Urinary bladder (tissue), 3 donors: ENCODE measurements at regions not wholly inside any gene's neighbourhood (a gene's known extent, or its start where the extent isn't known, plus 50 kb on each side); places are given as distances from the start of the nearest gene placed in this dataset.

Experiments used
- DNase-seq: peaks from one replicate; pipeline ENCODE4 v3.0.0-alpha.2; 2015; ENCODE audit errors: extremely low spot score
- H3K27ac ChIP-seq: one replicate; pipeline ENCODE4 v1.5.1; 2013; ENCODE audit warnings: low read depth, mild to moderate bottlenecking, moderate library complexity
- H3K36me3 ChIP-seq: one replicate; pipeline ENCODE4 v1.6.1; 2013; ENCODE audit warnings: mild to moderate bottlenecking, moderate library complexity; ENCODE audit not compliant: insufficient read depth
- H3K4me1 ChIP-seq: one replicate; pipeline ENCODE4 v1.6.1; 2013; ENCODE audit warnings: mild to moderate bottlenecking, moderate library complexity; ENCODE audit not compliant: insufficient read depth
- H3K4me3 ChIP-seq: one replicate; pipeline ENCODE4 v1.5.1; 2013; ENCODE audit warnings: low read depth, low read length
- WGBS: extraction: QIAGEN DNeasy Blood & Tissue Kit; methylation state at CpG from one replicate; pipeline ENCODE4 v1.1.7; 2013; 5-methylcytosine and 5-hydroxymethylcytosine counted together
- donor health status: healthy with polysubstance abuse.
- donor health status: healthy.

DNA sequence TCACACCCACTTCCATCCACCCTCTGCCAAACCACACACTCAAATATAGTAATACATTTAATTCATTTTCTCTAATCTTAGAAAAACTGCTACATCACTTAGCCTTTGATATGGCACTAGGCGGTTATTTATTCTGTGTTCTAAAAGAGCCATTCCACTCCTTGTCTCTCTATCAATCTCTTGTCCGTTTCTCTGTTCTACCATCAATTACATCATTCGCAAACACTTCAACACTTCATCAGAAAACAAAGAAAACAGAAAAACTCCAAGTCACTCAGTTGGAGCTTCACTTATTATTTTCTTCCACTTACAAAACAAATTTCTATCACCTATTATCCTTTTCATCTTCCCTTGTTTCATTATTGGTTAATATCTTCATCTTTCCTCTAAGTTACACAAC is 1523.0 kb downstream of the KCNT2 start:
- 91% methylated on average over 3 of the region's 3 CpGs for WGBS
- no peak for DNase-seq
- no peak overlapping the region for H3K27ac ChIP-seq
- H3K4me1 ChIP-seq, result no peaks in the 10 kb centered on the region
- H3K36me3 ChIP-seq, result no peaks in the 10 kb centered on the region
- H3K4me3 ChIP-seq, result no peak overlapping the region

DNA sequence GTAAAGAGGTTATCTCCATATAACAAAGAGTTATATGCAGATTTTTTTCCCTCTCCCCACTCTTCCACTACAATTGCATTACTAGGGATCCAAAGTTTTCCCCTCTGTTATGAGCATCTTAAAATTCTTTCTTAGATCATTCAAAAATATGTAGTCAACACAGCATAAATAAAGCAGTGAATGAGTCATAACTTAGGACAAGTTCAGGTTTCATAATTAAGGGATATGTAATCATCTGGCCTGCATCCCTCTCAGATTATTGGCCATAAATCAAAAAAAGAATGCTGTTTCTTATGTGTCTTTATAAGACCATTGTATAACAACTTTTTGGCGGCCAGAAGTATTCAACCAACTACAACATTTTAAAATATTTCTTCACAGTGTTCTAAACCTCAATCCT is 1526.1 kb downstream of the KCNT2 start:
- Histone ChIP-seq H3K4me1 (no peaks in the 10 kb centered on the region), H3K4me3 (no peak overlapping the region), H3K27ac (no peak overlapping the region), H3K36me3 (no peaks in the 10 kb centered on the region)
- DNase-seq, result no peak
- WGBS, result 48% methylated on average over 1 of the region's 1 CpG

DNA sequence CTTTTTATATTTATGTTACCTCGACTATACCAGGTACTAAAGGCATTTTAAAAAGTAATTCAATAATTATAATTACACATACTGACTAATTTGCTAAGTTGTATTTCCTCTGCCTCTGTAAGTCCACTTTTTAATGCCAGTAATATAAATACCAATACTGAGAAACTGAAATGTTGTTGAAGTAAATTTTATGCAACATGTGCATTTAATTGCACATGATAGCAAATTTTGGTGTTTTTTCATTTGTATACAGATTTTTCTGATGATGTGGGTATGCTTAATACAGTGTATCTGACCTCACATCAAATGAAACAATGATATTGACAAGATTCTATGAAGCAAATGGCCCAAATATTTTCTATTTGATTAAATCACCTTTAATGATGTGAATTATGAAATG is 1531.6 kb downstream of the KCNT2 start:
- no peak for DNase-seq
- Histone ChIP-seq H3K4me1 (no peaks in the 10 kb centered on the region), H3K4me3 (no peak overlapping the region), H3K27ac (no peak overlapping the region), H3K36me3 (no peaks in the 10 kb centered on the region)
- 87% methylated on average over 1 of the region's 1 CpG for WGBS

DNA sequence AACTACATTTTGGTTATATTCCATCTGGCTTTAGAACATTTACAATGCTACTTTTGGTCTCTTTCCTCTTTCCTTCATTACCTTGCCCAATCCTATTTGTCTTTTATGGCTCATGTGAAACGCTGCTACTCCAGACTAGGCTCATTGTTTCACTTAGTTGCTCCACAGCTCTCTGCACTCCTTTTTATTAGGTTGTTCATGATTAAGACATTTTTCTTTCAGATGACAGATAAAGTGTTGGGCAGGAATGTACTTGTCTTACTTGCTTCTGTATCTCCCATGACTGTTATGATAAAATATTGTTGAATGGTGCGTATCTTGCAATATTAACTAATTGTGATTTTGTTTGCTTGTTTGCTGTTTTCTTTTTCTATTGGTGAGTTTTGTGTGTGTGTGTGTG is 1532.3 kb downstream of the KCNT2 start:
- Histone ChIP-seq H3K27ac (no peak overlapping the region), H3K36me3 (no peaks in the 10 kb centered on the region), H3K4me1 (no peaks in the 10 kb centered on the region), H3K4me3 (no peak overlapping the region)
- no peak for DNase-seq
- 82% methylated on average over 2 of the region's 2 CpGs for whole genome bisulfite sequencing

DNA sequence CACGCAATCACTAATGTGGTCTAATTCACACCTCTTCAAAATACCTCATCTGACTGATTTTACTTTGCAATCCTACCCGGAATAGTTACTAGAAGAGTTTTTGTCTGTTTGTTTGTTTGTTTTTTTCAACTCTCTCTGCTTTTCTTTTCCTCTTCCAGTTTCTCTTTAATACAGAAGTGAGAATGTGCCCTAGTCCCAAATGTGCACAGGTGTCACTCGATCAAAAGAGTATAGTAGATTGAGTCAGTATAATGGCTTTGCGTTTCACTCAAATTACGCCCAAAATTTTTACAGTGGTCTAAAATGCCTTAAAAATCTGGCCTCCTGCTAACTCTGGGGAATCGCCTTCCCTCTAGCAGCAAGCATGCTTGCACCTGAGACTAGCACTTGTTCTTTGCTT is 1536.8 kb downstream of the KCNT2 start:
- DNase-seq, result no peak
- Histone ChIP-seq H3K27ac (no peak overlapping the region), H3K36me3 (no peaks in the 10 kb centered on the region), H3K4me1 (no peaks in the 10 kb centered on the region), H3K4me3 (no peak overlapping the region)
- 92% methylated on average over 6 of the region's 6 CpGs for WGBS

DNA sequence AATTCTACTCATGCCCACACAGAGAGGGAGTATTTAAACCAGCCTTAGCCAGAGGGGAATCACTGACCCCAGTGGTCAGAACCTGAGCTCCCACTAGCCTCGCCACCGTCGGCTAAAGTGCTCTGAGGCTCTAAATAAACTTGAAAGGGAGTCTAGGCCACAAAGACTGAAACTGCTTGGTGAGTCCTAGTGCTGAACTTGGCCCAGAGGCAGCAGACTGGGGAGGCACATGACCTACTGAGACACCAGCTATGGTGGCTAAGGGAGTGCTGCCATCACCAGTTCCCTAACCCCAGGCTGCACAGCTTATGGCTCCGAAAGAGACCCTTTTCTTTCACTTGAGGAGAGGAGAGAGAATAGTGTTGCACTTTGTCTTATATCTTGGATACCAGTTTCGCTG is 1542.8 kb downstream of the KCNT2 start:
- no peak for DNase-seq
- H3K4me3 ChIP-seq, result no peak overlapping the region
- WGBS, result 94% methylated on average over 5 of the region's 5 CpGs
- no peaks in the 10 kb centered on the region for H3K4me1 ChIP-seq
- no peak overlapping the region for H3K27ac ChIP-seq
- no peaks in the 10 kb centered on the region for H3K36me3 ChIP-seq

DNA sequence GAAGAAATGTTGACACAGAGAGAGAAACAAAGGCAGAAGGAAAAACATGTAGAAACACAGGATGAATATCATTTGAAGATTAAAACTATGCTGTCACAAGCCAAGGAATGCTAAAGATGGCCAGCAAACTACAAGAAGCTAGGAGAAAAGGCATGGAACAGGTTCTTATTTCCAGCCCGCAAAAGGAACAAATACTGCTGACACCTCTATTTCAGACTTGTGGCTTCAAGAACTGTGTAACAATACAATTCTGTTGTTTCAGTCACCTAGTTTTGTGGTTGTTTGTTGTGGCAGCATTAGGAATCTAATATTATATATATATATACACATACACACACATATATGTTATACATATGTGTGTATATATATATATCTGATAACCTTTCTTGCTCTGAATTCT is 1543.9 kb downstream of the KCNT2 start:
- no peak overlapping the region for H3K27ac ChIP-seq
- H3K4me3 ChIP-seq, result no peak overlapping the region
- H3K36me3 ChIP-seq, result no peaks in the 10 kb centered on the region
- H3K4me1 ChIP-seq, result no peaks in the 10 kb centered on the region
- DNase-seq, result no peak
- 94% methylated on average over 1 of the region's 1 CpG for WGBS

DNA sequence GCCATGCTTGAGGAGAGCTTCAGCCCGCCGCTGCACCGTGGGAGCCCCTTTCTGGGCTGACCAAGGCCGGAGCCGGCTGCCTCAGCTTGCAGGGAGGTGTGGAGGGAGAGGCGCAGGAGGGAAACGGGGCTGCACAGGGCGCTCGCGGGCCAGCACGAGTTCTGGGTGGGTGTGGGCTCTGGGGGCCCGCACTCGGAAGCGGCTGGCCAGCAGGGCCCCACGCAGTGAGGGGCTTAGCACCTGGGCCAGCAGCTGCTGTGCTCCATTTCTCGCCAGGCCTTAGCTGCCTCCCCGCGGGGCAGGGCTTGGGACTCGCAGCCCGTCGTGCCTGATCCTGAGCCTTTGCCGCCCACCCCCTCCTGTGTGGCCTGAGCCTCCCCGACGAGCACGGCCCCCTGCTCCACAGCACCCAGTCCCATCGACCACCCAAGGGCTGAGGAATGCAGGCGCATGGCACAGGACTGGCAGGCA is 1554.0 kb downstream of the KCNT2 start:
- WGBS, result 96% methylated on average over 27 of the region's 27 CpGs
- no peak overlapping the region for H3K4me3 ChIP-seq
- H3K4me1 ChIP-seq, result no peaks in the 10 kb centered on the region
- no peak overlapping the region for H3K27ac ChIP-seq
- no peaks in the 10 kb centered on the region for H3K36me3 ChIP-seq
- DNase-seq, result no peak

DNA sequence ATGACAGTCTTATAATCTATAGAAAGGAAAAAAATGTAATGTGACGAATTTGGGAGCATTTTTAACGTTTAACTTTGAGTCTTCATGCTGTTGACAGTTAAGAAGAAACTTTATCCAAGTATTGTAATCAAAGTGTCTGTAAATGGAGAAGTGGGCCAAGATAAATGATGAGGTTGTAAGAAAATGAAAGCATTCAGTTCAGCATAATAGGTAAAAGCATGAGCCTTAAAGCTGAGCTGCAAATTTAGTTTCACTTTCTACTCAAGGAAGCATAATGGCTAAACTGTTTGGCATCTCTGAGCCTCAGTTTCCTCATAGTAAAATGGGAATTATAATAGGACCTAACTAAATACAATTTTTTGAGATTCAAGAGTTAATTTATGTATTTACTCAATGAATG is 1554.8 kb downstream of the KCNT2 start:
- Histone ChIP-seq H3K36me3 (no peaks in the 10 kb centered on the region), H3K4me3 (no peak overlapping the region), H3K27ac (no peak overlapping the region), H3K4me1 (no peaks in the 10 kb centered on the region)
- WGBS, result 45% methylated on average over 2 of the region's 2 CpGs
- no peak for DNase-seq

DNA sequence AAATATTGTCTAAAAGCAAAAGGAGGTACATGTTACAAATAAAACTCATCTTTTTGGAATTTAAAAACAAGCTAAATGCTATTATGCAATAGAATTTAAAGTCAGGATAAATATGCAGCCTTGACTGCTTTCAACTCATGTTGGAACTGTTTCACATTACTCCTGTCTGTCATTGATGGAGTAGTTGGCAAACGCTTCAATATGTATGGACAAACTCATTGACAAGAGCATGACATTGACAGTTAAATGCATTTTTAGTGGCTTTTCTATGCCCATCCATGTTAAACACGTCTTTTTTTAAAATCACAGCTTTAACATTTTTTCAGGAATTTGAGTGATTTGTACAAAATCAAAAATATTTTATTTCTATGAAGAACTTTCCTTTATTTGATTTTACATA is 1560.5 kb downstream of the KCNT2 start:
- DNase-seq, result no peak
- no peak overlapping the region for H3K4me3 ChIP-seq
- H3K36me3 ChIP-seq, result no peaks in the 10 kb centered on the region
- no peak overlapping the region for H3K27ac ChIP-seq
- H3K4me1 ChIP-seq, result no peaks in the 10 kb centered on the region
- 84% methylated on average over 2 of the region's 2 CpGs for WGBS

DNA sequence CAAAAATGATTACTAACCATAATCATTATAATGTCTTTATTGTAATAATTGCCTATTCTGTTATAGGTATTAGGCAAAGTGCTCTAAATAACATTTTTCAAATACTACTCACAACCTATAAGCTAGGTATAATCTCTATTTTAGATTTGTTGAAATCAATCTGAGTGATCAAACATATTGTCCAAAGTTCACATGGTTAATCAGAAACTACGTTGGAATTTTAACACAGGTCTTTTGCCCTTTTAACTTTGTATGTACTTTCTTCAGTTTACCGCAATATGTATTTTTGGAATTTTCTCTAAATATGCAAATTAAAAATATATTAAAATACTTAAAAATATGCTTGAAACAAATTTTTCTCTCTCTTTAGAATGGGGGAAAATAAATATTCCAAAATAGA is 1563.2 kb downstream of the KCNT2 start:
- Histone ChIP-seq H3K27ac (no peak overlapping the region), H3K36me3 (no peaks in the 10 kb centered on the region), H3K4me3 (no peak overlapping the region), H3K4me1 (no peaks in the 10 kb centered on the region)
- 92% methylated on average over 2 of the region's 2 CpGs for WGBS
- no peak for DNase-seq

DNA sequence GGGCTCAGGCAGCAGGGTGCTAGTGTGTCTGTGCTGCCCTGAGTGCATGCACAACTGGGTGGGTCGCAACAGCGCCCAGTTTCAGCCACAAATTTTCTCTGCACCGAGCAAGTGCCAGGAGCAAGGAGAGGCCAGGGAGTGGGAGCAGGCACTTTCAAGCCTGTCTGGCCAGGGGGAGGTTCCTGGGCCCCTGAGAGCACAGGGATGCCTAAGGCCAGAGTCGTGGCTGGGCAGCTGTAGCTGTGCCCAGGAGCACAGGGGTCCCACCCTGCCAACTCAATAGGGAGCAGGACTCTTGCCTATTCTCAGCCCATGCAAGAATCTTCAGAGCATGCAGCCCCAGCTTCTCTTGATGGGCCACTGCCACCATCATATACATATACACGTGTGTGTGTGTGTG is 1577.4 kb downstream of the KCNT2 start:
- DNase-seq, result no peak
- WGBS, result 89% methylated on average over 5 of the region's 5 CpGs

DNA sequence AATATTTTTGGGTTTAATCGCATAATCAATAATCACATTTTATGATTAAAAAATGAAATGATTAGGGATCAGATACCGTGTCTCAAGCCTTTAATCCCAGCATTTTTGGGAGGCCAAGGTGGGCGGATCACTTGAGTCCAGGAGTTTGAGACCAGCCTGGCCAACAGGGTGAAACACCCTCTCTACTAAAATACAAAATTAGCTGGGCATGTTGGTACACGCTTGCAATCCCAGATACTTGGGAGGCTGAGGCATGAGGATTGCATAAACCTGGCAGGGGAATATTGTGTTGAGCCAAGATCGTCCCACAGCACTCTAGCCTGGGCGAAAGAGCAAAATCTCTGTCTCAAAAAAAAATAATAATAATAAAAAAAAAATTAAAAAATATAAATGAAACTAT is 1581.4 kb downstream of the KCNT2 start:
- WGBS, result 84% methylated on average over 6 of the region's 6 CpGs
- H3K36me3 ChIP-seq, result no peaks in the 10 kb centered on the region
- DNase-seq, result no peak
- H3K4me1 ChIP-seq, result no peaks in the 10 kb centered on the region
- no peak overlapping the region for H3K27ac ChIP-seq
- no peak overlapping the region for H3K4me3 ChIP-seq

More for the DNA sequence above, 1577.4 kb downstream of the KCNT2 start:
- no peaks in the 10 kb centered on the region for H3K4me1 ChIP-seq
- no peak overlapping the region for H3K4me3 ChIP-seq
- no peaks in the 10 kb centered on the region for H3K36me3 ChIP-seq
- no peak overlapping the region for H3K27ac ChIP-seq

DNA sequence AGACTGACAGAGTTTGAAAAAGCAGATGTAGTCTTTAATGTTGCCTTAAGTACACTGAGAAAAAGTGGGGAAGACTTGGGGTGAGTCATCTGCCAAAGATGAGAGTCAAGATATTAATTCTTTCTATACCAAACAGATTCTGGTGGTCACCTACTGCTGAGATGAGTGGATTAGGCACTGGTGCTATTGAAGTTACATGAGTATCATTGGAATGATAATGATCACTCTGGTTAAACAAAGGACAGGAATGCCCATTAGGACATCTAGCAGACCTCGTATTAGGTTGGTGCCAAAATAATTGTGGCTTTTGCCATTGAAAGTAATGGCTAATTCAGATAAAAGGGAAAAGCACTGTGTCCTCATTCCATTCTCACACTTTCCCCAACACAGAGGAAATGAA is 1588.9 kb downstream of the KCNT2 start:
- 79% methylated on average over 1 of the region's 1 CpG for whole genome bisulfite sequencing
- H3K27ac ChIP-seq, result no peak overlapping the region
- H3K4me1 ChIP-seq, result no peaks in the 10 kb centered on the region
- no peaks in the 10 kb centered on the region for H3K36me3 ChIP-seq
- H3K4me3 ChIP-seq, result no peak overlapping the region
- no peak for DNase-seq

DNA sequence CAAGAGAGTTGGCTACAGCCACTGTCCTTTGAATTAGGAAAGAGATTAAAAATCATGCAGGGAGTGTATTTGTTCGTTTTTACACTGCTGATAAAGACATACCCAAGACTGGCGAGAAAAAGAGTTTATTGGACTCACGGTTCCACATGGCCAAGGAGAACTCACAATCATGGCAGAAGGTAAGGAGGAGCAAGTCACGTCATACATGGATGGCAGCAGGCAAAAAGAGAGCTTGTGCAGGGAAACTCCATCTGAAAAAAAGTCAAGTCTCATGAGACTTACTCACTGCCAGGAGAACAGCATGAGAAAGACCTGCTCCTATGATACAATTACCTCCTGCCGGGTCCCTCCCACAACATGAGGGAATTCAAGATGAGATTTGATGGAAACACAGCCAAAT is 1595.2 kb downstream of the KCNT2 start:
- no peaks in the 10 kb centered on the region for H3K4me1 ChIP-seq
- DNase-seq, result no peak
- H3K27ac ChIP-seq, result no peak overlapping the region
- no peak overlapping the region for H3K4me3 ChIP-seq
- whole genome bisulfite sequencing, result 91% methylated on average over 5 of the region's 5 CpGs
- H3K36me3 ChIP-seq, result no peaks in the 10 kb centered on the region
